GM12873 (cell line): ENCODE measurements at regions not wholly inside any gene's neighbourhood (a gene's known extent, or its start where the extent isn't known, plus 50 kb on each side); places are given as distances from the start of the nearest gene placed in this dataset.

ENCODE experiments used
- CTCF ChIP-seq: IDR thresholded peaks from 2 replicates; pipeline ENCODE4 v1.5.1; 2012; ENCODE audit warnings: low read depth, mild to moderate bottlenecking, moderate library complexity, low read length, control low read depth; ENCODE audit not compliant: insufficient read depth; ENCODE audit errors: missing control alignments

GRCh38 chr5:56302027-56302426 lies 68.9 kb upstream of the ANKRD55 start:
- no peak for TF ChIP-seq CTCF

- TF ChIP-seq CTCF: no peak
These were observed 67.9 kb upstream of the ANKRD55 start for GRCh38 chr5:56301069-56301468.

- no peak for TF ChIP-seq CTCF
These were observed 66.1 kb upstream of the ANKRD55 start for GRCh38 chr5:56299212-56299611.

GRCh38 chr5:56298336-56299090 lies 65.4 kb upstream of the ANKRD55 start:
- no peak for TF ChIP-seq CTCF

GRCh38 chr5:56297851-56298250 lies 64.7 kb upstream of the ANKRD55 start:
- no peak for TF ChIP-seq CTCF

- TF ChIP-seq CTCF: no peak
These were observed 61.2 kb upstream of the ANKRD55 start for GRCh38 chr5:56294354-56294753.

GRCh38 chr5:56291661-56292374 lies 58.7 kb upstream of the ANKRD55 start:
- TF ChIP-seq CTCF: no peak
